SK-N-SH (cell line): ENCODE measurements at regions not wholly inside any gene's neighbourhood (a gene's known extent, or its start where the extent isn't known, plus 50 kb on each side); places are given as distances from the start of the nearest gene placed in this dataset.

ENCODE experiments used
- EZH2phosphoT487 ChIP-seq: fragments of 200-600 bp; sonication (generic); IDR thresholded peaks from 2 replicates; pipeline ENCODE4 v1.6.1; 2017; ENCODE audit warnings: low read depth, mixed run types, mild to moderate bottlenecking, antibody characterized with exemption, moderate library complexity, borderline replicate concordance
- MXI1 ChIP-seq: IDR thresholded peaks from 2 replicates; pipeline ENCODE4 v1.6.1; 2012; ENCODE audit warnings: mild to moderate bottlenecking, low read depth, low read length, improper control_type of control experiment
- NFIC ChIP-seq: IDR thresholded peaks from 2 replicates; pipeline ENCODE4 v1.4.0; 2012; ENCODE audit warnings: borderline replicate concordance
- POLR2AphosphoS5 ChIP-seq: IDR thresholded peaks from 2 replicates; pipeline ENCODE4 v1.6.1; 2012; ENCODE audit warnings: low read depth, low read length
- TF ChIP-seq, protein P1 (sequence below): IDR thresholded peaks from 2 replicates; pipeline ENCODE4; 2012

DNA sequence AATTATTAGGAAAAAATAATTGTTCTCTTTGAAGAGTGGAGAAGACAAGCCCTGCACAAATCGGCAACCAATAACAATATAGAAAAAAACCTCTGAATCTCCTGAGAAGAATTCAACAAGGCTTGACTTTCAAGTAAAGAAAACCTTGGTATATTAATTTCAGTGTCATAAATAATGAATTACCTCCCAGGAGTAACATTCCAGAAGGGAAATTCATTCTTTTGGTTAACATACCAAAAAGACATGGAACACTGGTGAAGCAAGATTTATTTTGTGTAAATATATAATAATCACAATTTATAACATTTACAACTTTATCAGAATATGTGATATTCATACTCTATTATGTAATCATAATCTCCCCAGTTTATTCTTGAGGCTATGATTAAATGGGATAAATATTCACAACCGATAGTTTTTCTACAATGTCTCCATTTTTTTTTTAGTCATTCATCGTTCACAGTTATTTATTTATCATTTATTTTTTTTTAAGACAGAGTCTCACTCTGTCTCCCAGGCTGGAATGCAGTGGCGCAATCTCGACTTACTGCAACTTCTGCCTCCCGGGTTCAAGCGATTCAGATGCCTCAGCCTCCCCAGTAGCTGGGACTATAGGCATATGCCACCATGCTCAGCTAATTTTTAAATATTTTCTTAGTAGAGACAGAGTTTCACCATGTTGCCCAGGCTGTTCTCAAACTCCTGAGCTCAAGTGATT is 53.0 kb upstream of the RPS6KA6 start (continued):
- TF ChIP-seq EZH2phosphoT487 = no peak
- TF ChIP-seq, protein P1, sequence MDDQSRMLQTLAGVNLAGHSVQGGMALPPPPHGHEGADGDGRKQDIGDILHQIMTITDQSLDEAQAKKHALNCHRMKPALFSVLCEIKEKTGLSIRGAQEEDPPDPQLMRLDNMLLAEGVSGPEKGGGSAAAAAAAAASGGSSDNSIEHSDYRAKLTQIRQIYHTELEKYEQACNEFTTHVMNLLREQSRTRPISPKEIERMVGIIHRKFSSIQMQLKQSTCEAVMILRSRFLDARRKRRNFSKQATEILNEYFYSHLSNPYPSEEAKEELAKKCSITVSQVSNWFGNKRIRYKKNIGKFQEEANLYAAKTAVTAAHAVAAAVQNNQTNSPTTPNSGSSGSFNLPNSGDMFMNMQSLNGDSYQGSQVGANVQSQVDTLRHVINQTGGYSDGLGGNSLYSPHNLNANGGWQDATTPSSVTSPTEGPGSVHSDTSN = no peak
- no peak for TF ChIP-seq POLR2AphosphoS5
- TF ChIP-seq MXI1 = no peak
- TF ChIP-seq NFIC = no peak
